HPDE6-E6E7 (cell line): ENCODE measurements at regions not wholly inside any gene's neighbourhood (a gene's known extent, or its start where the extent isn't known, plus 50 kb on each side); places are given as distances from the start of the nearest gene placed in this dataset.

Source experiments
- DNase-seq: peaks from one replicate; pipeline ENCODE4 v3.0.0; 2011; ENCODE audit warnings: missing footprints; ENCODE audit errors: extremely low spot score

DNA sequence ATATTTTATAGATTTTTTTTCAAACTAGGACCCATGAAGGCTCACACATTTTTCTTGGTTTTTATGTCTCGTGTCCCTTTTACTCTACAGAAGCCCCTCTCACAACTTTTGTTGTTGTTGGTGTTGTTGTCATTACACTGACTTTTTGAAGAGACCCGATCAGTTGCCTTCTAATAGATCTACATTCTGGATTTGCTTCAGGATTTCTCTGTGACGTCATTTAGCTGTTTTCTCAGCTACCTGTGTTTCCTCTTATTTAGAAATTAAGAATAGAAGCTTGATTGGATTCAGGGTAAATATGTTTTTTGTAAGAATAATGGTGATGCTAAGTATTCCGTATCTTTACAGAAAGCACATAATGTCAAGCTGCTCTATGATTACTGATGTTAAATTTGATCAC lies 213.3 kb upstream of the ZNF462 start:
- DNase-seq = no peak

DNA sequence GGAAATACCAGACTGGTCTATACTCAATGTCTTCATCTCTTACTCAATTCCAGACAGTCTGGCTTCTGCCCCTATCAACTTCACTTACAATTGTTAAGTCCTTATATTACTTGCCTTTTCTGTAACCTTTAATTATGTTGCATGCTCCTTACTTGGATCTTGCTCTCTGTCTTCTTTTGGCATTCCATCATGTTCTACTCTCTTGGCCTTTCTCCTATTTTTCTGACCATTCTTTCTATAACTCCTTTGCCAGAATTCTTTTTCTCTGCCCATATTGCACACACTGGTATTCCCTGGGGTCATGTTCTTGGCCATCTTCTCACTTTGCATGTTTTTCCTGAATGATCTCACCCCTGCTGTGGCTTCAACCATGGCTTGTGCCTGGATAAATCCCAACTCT lies 209.8 kb upstream of the ZNF462 start:
- DNase-seq = no peak

DNA sequence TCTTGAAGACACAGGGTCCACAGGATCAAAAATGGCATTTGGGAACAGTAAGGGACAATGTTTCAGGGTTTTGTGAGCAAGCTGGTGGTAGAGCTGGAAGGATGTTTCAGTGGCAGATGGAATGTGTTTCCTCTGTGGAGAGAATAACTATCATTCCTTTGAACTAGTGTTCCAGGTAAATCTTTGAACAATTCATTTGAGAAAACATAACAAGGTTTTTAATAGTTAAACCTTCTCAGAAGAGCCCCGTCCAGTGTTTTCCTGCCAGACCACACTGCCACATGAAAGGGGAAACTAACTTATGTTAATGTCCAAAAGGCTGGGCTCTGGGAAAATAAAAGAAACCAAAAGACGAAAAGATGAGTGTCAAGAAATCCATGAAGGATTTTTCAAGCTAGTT lies 207.0 kb upstream of the ZNF462 start:
- DNase-seq = no peak

DNA sequence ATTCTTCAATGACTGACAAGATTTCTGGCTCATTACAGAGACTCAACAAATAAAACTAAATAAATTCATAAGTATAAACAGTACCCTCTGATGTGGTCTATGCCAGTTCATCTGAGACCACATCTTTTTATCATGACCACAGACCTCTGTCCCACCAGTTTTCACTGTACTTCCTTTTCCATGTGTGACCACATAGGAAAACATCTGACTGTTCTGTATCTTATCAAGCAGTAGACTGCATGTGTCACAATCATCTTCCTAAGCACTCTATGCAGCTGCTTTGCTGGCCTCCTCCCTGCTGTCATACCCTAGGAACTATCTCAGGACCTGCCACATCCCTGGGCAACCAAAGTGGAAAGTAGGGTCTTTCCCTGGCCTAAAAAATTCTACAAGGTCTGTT lies 205.0 kb upstream of the ZNF462 start:
- DNase-seq = no peak

DNA sequence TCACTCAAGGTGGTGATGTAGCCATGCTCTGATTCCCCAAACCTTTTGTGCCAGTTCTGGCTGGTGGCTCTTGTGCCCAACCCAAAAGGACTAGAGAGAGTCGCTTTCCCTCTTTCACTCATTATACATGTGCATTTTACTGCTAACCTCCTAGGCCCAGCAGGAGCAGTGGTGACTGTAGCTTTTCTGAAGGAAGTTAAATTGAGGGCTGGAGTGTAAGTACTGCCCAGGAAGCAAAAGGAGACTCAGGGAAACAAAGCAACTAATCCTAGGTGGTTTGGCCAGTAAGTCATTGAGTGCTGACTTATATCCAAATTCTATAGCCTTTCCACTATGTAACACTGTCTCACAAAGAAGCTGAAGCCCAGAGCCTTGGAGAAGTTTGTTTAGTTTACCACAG lies 194.4 kb upstream of the ZNF462 start:
- DNase-seq = no peak

DNA sequence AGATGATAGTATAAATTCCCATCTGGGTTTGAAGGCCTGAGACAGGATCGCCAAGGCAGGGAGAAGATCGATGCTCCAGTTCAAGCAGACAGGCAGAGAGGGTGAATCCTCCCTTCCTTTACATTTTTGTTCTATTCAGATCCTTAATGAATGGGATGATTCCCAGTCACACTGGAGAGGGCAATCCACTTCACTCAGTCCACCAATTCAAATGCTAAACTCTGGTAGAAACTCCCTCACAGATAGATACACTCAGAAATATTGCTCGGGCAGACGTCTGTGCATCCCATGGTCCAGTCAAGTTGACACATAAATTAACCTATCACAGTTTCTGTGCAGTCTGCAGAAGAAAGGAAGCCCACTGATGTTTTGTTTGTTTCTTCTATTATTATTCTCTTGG lies 193.1 kb upstream of the ZNF462 start:
- no peak for DNase-seq

DNA sequence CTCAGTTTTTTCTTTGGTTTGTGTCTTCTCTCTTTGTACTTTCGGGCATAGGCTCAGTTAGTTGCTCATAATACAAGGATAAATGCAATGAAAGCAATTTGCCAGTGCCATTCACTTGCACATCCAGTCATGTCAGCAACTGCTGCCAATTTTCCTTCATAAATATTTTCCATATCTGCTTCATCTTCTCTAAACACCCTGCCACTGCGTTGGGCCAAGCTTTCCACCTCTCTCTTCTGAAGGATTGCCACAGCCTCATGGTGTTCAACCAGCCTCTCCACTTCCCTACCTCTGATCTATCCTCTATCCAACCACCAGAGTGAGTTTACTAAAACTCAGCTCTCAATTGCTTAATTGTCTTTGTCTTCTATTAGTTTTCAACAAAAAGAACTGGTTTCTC lies 192.5 kb upstream of the ZNF462 start:
- DNase-seq = no peak

DNA sequence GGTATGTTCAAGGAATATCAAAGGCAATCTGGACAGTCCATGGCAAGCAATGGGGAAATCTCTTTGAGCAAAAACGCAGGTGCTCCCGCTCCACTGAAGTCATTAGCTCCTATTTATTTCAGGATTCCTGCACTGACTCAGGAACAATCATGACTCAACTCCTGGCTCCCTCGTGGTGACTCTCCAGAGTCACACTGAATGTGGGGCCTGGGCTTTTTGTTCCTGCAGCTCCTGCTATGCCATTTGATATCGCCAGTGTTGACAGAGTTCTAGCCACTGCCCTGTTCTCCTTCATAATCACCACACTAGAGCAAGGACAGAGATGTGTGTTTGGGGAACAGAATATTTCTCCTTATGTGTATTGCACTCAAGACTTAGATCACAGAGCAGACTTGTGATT lies 187.2 kb upstream of the ZNF462 start:
- DNase-seq = peak; percentile 9

DNA sequence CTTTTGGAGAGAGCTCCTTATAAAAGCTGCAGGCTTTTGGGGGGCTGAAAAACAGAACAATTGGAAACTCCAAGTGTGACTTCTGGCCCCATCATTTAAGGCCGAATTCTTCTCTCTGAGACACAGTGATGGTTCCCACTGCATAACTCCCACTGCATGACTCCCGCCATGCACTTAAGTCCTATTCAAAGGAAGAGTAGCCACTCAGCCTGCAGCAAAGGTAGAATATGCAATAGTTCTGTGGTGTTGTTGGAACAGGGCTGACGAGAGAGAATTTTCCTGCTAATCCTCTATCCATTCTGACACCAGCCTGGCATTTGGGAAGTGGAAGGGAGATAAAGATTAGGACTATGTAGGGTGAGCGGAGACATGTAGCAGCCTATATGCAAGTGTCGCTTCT lies 185.6 kb upstream of the ZNF462 start:
- no peak for DNase-seq

DNA sequence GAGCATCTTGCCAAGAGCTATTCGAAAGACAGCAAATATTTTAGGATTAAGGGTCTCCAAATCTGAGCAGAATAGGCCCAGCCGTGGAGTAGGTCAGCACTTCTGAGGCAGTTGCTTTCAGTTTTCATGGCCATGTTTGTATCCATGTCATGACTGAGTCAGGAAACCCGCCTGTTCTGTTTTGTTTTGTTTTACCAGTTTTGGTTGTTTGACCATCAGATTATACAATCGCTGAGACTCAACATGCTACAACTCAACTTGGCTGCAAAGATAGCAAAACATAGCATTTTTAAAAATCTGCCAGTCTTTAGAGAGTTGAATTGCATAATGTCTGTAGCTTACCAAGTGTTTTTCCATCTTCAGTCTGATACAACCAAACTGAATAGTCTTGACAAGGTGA lies 185.1 kb upstream of the ZNF462 start:
- DNase-seq = no peak

DNA sequence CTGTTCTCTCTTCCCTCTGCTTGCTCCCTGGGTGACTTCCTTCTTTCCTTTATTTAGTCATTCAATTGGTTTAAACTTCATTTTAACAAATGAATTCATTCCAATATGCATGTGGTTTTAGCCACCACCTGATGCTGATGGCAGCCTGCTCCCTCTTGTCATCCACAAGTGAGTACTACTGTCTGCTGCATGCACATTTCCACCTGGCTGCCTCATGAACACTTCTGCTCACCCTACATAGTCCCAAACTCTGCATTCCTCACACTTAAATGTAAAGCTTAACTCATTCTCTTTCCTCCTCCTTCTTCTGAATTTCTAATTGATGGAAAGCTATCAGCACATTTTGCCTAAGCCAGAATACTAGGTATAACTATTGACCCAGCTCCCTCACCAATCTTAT lies 184.7 kb upstream of the ZNF462 start:
- DNase-seq = no peak

DNA sequence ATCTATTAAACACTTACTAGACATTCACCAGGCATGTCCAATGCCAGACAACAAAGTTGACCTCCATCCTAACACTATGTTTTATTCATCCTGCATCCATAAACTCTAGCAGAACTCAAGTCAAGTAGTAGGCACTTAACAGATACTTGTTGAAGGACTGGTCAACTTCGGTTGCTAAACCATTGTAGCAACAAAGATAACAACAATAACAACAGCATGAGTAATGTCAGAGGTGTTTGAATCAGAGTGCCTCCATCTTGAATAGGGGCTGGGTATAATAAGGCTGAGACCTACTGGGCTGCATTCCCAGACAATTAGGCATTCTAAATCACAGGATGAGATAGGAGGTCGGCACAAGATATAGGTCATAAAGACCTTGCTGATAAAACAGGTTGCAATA lies 180.5 kb upstream of the ZNF462 start:
- no peak for DNase-seq

DNA sequence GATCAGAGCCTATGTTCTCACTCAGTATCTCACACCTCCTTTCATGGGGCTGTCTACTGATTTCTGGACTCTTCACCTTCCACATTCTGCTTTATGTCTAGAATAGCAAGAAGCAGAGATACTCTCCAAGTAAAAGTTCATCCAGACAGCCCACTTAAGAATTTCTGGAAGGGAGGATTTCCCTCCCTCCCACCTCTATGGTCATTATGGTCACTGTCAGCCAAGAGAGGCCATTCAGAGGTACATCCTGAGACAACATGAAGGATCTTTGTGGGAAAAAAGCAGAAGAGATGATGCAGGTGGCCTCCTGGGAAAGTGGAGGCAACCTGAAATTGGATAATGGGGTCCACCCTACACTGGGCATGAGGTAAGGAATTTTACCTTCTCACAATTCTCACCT lies 179.5 kb upstream of the ZNF462 start:
- DNase-seq = no peak

DNA sequence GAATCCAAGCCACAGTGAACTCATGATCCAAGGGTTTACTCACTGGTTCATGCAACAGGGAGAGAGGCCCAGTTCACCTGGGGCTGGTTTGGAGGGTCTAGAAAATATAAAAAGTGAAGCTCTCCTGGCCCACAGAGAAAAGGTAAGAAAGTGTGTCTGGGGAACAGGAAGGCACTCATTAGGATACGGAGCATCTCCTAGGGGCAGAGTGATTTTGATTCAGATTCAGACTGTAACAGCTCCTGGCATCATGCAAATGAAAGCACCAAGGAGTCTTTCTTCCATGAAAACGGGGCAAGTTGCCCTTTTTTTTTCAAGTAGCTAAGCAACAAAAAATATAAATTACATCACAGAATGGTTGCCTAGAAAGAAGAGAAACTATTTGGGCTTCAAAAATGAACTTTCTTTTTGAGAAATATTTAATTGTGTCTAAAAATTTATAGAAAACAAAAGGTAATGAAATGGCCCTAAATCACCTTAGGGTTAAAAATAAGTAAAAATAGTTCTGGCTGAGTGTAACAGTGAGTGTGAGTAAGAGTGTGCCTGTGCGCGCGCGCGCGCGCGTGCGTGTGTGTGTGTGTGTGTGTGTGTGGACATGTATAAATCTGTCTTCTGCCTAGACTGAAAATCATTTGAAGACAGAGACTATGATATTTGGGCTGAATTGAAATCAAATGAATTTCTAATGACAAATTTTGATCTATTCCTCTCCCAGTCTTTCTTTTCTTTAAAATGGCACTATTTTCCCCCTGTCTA lies 177.8 kb upstream of the ZNF462 start:
- DNase-seq = no peak

DNA sequence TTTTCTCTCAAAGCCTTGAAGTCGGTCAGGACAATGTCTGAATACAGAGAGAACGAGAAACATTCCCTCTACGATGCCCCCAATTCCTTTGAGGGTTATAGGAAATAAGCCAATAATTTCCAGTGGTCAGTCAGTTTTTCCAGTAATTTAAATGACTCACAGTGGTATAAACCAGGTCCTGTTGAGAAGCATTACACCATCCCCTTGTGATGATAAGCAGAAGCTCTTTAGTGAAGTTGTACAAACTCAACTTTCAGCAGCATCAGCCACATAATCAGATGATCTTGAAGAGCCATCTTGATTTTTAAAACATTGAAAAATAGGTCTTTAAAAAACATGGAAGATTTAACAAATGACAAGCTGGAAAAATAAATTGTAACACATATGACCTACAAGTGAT lies 173.9 kb upstream of the ZNF462 start:
- no peak for DNase-seq

DNA sequence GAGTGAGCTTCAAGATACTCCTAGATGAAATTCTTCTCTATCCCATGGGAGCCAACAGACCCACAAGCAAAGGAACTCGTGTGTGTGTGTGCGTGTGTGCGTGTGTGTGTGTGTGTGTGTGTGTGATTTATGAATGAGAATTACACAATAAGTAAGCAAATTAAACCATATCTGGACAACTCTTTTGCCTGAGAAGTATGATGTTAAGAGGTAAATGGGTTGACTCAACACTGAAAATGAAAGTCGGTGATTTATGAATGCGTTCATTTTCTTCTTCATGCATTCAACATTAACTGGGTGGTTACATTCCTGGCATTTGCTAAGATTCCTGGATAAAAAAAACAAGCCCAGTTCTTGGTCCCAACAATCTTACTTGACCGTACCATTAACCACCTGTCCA lies 171.3 kb upstream of the ZNF462 start:
- no peak for DNase-seq

DNA sequence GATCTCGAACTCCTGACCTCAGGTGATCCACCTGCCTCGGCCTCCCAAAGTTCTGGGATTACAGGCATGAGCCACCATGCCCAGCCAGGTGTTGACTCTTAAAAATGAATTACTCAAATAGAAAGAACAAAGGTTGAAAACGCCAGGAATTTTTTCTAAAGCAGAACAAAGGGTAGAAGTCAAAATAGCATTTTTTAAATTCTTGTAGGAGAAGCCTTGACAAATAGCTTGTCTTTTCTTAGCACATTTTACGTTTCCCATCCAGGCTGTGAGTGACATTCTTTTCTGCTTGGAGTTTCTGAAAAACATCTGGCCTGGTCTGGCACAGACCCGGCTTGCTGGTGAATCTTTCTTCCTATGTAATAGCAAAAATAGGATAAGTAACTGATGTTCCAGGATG lies 169.4 kb upstream of the ZNF462 start:
- no peak for DNase-seq

DNA sequence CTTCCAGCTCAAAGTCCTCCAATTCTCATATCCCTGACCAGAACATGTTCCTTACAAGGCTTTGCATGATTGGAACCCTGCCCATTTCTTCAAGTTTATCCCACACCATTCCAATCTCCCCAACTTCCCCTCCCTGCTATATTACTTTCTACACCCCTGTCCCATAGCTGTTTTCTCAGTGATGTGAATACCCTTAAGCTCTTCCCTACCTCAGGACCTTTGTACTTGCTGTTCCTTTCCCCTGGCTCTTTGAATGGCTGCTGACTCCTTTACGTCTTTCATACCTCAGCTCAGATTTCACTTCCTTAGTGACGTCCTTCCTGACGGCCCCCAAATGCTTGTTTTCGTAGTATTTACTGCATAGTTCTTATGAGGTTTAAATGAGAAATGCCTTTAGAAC lies 166.2 kb upstream of the ZNF462 start:
- DNase-seq = no peak

DNA sequence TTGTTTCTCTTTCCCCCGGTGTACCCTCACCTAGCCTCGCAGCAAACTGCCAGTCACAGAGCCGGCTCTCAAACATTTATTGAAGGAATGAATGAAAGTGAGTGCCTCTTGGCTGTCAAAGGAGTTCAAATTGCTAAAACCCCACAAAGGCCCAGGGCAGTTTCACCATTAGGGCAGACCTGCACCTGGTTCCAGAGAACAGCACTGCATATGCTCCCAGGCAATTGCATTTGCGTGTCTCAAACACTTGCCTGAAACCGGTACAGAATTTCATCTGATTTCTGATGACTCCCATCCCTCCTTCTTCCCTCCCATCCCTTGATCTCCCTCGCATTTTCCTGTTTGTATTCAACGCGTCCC lies 165.6 kb upstream of the ZNF462 start:
- DNase-seq = no peak

DNA sequence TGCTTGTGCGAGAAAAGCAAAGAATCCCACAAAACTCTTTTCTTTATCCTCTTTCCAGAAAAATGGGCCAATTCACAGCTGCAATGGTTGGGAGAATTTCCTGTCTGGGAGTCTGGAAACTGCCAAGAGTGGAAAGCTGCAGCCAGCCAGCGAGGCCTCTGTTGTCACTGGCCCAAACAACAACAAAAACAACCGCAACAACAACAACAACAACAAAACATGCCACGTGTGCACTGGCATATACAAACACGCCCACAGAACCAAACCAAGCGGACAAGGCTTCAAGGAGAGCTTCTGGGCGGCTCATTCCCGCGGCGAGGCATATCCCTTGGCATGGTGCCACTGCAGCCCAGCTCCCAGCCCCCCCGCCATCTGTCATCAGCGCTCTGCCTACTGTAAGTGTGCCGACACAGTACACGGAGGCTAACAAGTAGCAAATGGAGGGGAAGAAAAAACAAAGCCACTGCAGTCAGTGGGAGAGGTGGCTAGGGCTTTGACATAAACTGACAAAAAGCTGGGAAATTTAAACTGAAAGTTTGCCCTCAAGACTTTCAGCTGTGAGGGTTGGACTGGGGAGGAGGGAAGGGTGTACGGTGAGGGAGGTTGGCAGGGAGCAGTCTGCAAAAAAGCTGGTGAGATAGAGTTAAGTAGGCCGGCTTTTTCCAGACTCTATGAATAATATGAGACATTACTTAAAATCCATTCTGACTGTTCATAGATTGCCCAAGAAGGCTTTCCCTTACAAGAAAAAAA lies 165.0 kb upstream of the ZNF462 start:
- peak; percentile 44 for DNase-seq

DNA sequence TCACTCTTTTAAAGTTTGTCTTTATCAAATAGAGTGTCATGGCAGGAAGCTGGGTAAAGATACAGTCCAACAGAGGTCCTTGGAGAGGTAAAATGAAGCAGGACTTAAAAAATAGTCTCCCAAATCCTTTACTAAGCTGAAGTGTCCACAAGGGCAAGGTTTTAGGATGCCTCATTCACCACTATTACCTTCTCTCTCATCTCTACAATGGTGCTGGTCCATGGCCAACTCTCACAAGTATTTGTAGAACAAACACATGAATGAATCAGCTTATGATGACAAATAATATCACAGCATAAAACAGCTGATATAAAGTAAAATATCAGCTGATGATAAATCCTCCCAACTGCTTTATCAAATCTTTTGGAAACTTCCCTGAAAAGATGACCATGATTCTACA lies 162.3 kb upstream of the ZNF462 start:
- DNase-seq = no peak

DNA sequence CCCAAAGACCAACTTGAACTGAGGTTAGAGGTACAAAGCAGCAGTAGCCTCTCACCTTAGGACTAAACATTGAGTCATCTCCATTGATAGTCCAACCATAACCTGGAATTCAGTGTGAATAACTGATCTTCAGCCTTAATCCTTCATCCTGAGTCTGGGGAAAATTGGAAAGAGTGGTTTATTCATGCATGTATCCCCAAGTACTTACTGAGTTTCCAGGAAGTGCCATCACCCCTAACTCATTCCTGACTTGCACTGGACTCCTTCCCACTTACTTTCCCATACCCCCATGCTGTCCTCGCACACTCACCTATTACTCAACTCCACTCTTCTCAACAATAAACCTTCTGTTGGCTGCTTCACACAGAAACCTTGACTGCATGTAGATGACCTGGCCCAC lies 161.4 kb upstream of the ZNF462 start:
- DNase-seq = no peak

DNA sequence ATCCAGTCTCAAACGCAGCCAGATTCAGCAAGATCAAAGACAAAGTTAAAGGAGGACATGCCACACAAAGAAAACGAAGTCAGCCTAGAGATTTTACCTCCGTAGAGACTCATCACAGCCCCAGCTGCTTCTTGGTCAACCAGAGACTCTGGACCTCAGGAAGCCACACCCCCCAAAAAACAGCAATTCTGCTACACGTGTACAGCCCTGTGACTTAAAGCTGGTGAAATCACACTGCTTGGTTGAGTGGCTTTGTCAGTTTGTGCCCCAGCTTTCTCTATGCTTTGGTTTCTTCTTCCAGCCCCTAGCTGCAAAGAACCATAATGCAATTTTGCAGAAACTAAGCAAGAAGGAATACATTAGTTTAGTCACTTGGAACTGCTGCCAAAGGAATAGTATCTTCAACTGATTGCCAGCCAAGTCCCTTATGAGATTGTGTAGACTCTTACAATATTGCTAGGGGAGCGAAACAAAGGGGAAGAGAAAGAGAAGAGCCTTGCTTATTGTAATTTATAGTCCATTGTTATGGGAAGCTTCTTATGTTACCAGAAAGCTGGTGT lies 158.8 kb upstream of the ZNF462 start:
- DNase-seq = no peak
